ENCODE measurements at regions not wholly inside any gene's neighbourhood (a gene's known extent, or its start where the extent isn't known, plus 50 kb on each side); places are given as distances from the start of the nearest gene placed in this dataset.

DNA sequence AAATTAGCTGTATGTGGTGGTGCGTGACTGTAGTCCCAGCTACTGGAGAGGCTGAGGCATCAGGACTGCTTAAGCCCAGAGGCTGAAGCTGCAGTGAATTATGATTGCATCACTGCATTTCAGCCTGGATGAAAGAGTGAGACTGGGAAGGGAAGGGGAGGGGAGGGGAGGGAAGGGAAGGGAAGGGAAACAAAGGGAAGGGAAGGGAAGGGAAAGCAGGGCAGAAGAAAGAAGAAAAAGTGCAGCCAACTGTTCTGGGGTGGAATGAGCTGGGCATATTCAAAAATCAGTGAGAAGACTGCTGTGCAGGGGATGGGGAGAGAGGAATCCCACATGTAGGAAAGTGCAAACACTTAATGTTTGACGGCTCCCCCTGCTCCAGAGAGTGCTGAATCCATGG lies 905.5 kb downstream of the UQCRFS1 start:
- POLR2A ChIA-PET (ENCODE audit: unreplicated experiment) = no interaction called here
- H3K9me2 ChIP-seq (ENCODE audit: insufficient read depth) = no peaks in the 10 kb centered on the region
- peaks cover 2% of the 10 kb centered on the region; the same call in 1 of the 2 replicates for H3K27me3 ChIP-seq (ENCODE audit: insufficient read depth, low read depth)
- intact Hi-C loops (cut with micrococcal nuclease; ENCODE audit: unreplicated experiment) = no loop called here
- no peaks in the 10 kb centered on the region for H3F3A ChIP-seq (ENCODE audit: insufficient read depth, low read depth)
- no peak overlapping the region for H3K4me3 ChIP-seq
- H3K27ac ChIP-seq = no peak overlapping the region
- no peaks in the 10 kb centered on the region for H3K36me3 ChIP-seq (ENCODE audit: low read depth)
- no peaks in the 10 kb centered on the region for H3K79me2 ChIP-seq (ENCODE audit: low read depth)
- no peaks in the 10 kb centered on the region for H3K9me3 ChIP-seq (ENCODE audit: insufficient read depth, low read depth)
- no peak overlapping the region for H3K4me2 ChIP-seq
- H2AFZ ChIP-seq = no peak overlapping the region
- CTCF ChIA-PET = no interaction called here
- BruUV-seq (replicated peaks) = no TSS peak
- no peaks in the 10 kb centered on the region for H4K20me1 ChIP-seq (ENCODE audit: insufficient read depth)
- DNase-seq = no peak
- no peaks in the 10 kb centered on the region for H3K4me1 ChIP-seq (replicated peaks; ENCODE audit: insufficient read depth)
- no peak for TF ChIP-seq CTCF (conservative IDR thresholded peaks at IDR 0.05)
- no peak for TF ChIP-seq EZH2 (IDR thresholded peaks at IDR 0.05; ENCODE audit: low read depth)

GRCh38 chr19:28305513-28305912 lies 907.4 kb downstream of the UQCRFS1 start:
- Histone ChIP-seq H4K20me1 (ENCODE audit: insufficient read depth) (no peaks in the 10 kb centered on the region), H3K27ac (no peak overlapping the region), H3K79me2 (ENCODE audit: low read depth) (no peaks in the 10 kb centered on the region), H3K27me3 (ENCODE audit: insufficient read depth, low read depth) (no peaks in the 10 kb centered on the region), H2AFZ (no peak overlapping the region), H3F3A (ENCODE audit: insufficient read depth, low read depth) (no peaks in the 10 kb centered on the region), H3K4me3 (no peak overlapping the region), H3K36me3 (ENCODE audit: low read depth) (no peaks in the 10 kb centered on the region), H3K9me2 (ENCODE audit: insufficient read depth) (no peaks in the 10 kb centered on the region), H3K4me2 (no peak overlapping the region), H3K9me3 (ENCODE audit: insufficient read depth, low read depth) (no peaks in the 10 kb centered on the region), H3K4me1 (replicated peaks; ENCODE audit: insufficient read depth) (no peaks in the 10 kb centered on the region)
- TF ChIP-seq CTCF (conservative IDR thresholded peaks at IDR 0.05) (no peak), EZH2 (IDR thresholded peaks at IDR 0.05; ENCODE audit: low read depth) (no peak)
- DNase-seq = no peak
- POLR2A ChIA-PET (ENCODE audit: unreplicated experiment) = no interaction called here
- CTCF ChIA-PET = no interaction called here
- intact Hi-C loops (cut with micrococcal nuclease; ENCODE audit: unreplicated experiment) = no loop called here
- no TSS peak for BruUV-seq (replicated peaks)

DNA sequence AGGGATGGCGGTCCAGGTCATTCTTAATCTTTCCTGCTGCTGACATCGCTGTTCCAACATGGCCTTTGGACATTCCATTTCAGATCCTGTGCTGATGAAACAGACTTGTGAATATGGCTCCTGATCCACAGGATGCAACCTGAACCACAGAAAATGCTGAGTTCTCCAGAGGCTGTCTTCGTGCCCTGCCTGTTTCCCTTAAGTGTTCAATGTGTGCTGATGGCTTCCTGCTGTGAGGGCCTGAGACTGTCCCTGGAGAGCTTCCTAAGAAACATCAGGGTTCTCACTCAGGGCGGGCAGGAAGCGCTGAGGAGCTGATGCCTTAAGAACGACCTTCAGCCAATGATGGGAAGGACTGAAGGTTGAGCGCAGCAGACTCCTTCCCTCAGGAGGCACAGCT lies 909.4 kb downstream of the UQCRFS1 start:
- ChIA-PET POLR2A (ENCODE audit: unreplicated experiment) (no interaction called here), CTCF (no interaction called here)
- H3K4me3 ChIP-seq = no peak overlapping the region
- H3F3A ChIP-seq (ENCODE audit: insufficient read depth, low read depth) = no peaks in the 10 kb centered on the region
- no peak for DNase-seq
- H3K36me3 ChIP-seq (ENCODE audit: low read depth) = no peaks in the 10 kb centered on the region
- H3K9me3 ChIP-seq (ENCODE audit: insufficient read depth, low read depth) = no peaks in the 10 kb centered on the region
- no TSS peak for BruUV-seq (replicated peaks)
- no peak overlapping the region for H3K27ac ChIP-seq
- H3K4me2 ChIP-seq = no peak overlapping the region
- TF ChIP-seq EZH2 (IDR thresholded peaks at IDR 0.05; ENCODE audit: low read depth) (no peak), CTCF (conservative IDR thresholded peaks at IDR 0.05) (no peak)
- H3K79me2 ChIP-seq (ENCODE audit: low read depth) = no peaks in the 10 kb centered on the region
- no peak overlapping the region for H2AFZ ChIP-seq
- no peaks in the 10 kb centered on the region for H3K9me2 ChIP-seq (ENCODE audit: insufficient read depth)
- no peaks in the 10 kb centered on the region for H3K4me1 ChIP-seq (replicated peaks; ENCODE audit: insufficient read depth)
- H3K27me3 ChIP-seq (ENCODE audit: insufficient read depth, low read depth) = no peaks in the 10 kb centered on the region
- no peaks in the 10 kb centered on the region for H4K20me1 ChIP-seq (ENCODE audit: insufficient read depth)
- intact Hi-C loops (cut with micrococcal nuclease; ENCODE audit: unreplicated experiment) = no loop called here

Measured in PC-9 (cell line).